Retinal pigment epithelial cell (primary cell): ENCODE measurements at regions not wholly inside any gene's neighbourhood (a gene's known extent, or its start where the extent isn't known, plus 50 kb on each side); places are given as distances from the start of the nearest gene placed in this dataset.

Experiments
- DNase-seq: peaks from one replicate; pipeline ENCODE4 v3.0.0-alpha.2; 2010; ENCODE audit warnings: low read depth
- H3K4me3 ChIP-seq: 2 replicates; pipeline ENCODE4 v1.5.1; 2011; ENCODE audit warnings: mild to moderate bottlenecking, low read length, control low read depth, moderate library complexity
- TF ChIP-seq, protein P1 (sequence below): conservative IDR thresholded peaks from 2 replicates; pipeline ENCODE4 v1.5.1; 2011; ENCODE audit warnings: low read depth, low read length, control low read depth, inconsistent platforms

DNA sequence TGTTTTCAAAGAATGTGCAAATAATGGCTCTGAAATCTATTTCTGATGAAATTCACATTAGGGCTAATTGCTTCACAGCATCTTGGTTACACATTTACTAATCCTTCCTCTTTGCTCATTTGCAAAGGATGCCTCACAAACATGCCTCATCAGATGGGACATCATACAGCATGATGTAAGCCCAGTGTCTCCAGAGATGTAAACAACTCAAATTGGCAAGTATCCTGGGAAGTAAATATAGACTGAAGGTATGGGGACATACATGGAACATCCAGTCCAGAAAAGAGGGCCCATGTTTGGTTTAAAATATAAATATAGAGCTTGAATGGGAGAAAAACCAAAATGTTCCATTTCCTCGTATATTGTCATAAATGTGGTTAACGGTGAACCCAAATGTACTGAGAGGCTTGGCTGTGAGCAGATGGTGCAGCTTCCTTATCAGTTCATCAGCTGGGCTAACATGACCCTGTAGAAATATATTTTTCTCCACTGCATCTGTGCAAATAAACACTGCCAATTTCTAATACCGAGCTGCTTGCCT is 142.9 kb upstream of the NUDT7 start:
- H3K4me3 ChIP-seq = no peak overlapping the region
- DNase-seq = no peak
- TF ChIP-seq, protein P1, sequence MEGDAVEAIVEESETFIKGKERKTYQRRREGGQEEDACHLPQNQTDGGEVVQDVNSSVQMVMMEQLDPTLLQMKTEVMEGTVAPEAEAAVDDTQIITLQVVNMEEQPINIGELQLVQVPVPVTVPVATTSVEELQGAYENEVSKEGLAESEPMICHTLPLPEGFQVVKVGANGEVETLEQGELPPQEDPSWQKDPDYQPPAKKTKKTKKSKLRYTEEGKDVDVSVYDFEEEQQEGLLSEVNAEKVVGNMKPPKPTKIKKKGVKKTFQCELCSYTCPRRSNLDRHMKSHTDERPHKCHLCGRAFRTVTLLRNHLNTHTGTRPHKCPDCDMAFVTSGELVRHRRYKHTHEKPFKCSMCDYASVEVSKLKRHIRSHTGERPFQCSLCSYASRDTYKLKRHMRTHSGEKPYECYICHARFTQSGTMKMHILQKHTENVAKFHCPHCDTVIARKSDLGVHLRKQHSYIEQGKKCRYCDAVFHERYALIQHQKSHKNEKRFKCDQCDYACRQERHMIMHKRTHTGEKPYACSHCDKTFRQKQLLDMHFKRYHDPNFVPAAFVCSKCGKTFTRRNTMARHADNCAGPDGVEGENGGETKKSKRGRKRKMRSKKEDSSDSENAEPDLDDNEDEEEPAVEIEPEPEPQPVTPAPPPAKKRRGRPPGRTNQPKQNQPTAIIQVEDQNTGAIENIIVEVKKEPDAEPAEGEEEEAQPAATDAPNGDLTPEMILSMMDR = no peak

- DNase-seq = no peak
- TF ChIP-seq, protein P1 = no peak
- H3K4me3 ChIP-seq = no peak overlapping the region
These were observed 140.6 kb upstream of the NUDT7 start for GRCh38 chr16:77581706-77582105.

- H3K4me3 ChIP-seq = no peak overlapping the region
- no peak for DNase-seq
- TF ChIP-seq, protein P1 = peak; percentile 85
These were observed 138.0 kb upstream of the NUDT7 start for GRCh38 chr16:77584205-77584859.

DNA sequence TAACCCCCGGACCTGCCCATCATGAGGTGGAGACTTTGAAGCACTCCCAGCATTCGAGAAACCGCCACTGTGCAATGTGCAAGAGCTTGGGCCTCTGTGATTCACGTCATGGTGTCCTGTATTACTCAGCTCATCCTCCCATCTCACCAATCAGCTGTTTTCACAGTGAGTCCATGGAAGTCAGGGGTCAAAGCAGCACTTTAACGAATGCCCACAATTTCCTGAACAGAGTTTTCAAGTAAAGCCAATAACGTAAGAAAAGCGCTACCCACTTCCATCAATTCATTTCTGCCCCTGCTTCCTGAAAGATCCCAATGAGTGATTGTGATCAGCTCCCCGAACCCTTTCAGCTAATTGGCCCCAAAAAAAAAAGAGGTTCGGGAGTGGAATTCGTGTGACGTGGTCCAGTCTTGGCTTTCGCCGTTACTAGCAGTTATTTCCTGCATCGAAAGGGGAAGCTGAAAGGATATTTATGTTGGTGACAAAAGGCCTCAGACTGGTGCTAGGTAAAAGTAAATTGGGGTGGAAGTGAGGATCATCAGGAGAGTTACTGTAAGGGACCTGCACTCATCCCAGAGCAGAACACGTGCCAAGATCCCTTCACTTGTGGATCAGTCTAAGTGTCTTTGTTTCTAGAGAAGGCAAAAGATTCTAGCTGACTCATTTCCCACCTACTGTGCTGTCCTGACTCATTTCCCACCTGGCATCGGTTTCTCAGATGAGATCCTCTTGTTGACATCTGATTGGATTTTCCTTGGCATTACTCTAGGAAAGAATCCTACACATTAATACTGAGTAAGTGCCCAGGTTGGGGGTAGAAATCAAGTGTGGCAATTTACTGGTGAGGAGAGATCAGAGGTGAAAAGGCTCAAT is 136.7 kb upstream of the NUDT7 start:
- TF ChIP-seq, protein P1 = no peak
- no peak overlapping the region for H3K4me3 ChIP-seq
- no peak for DNase-seq

GRCh38 chr16:77588389-77588788 is 133.9 kb upstream of the NUDT7 start:
- H3K4me3 ChIP-seq = no peak overlapping the region
- TF ChIP-seq, protein P1 = no peak
- no peak for DNase-seq

GRCh38 chr16:77589071-77589765 is 133.1 kb upstream of the NUDT7 start:
- no peak for DNase-seq
- no peak overlapping the region for H3K4me3 ChIP-seq
- TF ChIP-seq, protein P1 = no peak
